ENCODE measurements at regions not wholly inside any gene's neighbourhood (a gene's known extent, or its start where the extent isn't known, plus 50 kb on each side); places are given as distances from the start of the nearest gene placed in this dataset.

DNA sequence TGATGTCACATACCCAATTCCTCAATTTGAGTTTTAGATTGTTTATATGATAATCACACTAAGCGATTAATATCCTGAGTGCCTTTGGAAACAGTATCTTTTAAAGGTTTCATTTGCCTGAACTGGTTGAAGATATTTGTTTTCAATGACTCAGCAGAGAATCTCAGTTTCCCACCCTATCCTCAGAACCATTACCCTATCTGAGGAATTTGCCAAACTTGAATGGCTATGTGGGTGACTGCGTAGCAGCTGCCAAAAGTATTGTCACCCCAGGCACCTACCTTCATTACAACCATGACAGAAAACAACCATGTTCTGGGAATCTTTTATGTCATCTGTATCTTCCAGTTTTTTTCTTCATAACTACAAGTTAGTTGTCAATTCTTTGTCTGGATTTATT is 440.1 kb upstream of the NBEA start:
- no peak overlapping the region for H3K27ac ChIP-seq
- no peaks in the 10 kb centered on the region for H3K9me3 ChIP-seq
- H3K36me3 ChIP-seq: no peaks in the 10 kb centered on the region
- H3K4me3 ChIP-seq: no peak overlapping the region
- no peaks in the 10 kb centered on the region for H3K27me3 ChIP-seq
- no peaks in the 10 kb centered on the region for H3K4me1 ChIP-seq
- intact Hi-C loops (cut with DNase I): no loop called here
- DNase-seq (ENCODE audit: extremely low spot score in 2 of 2): no peak
- no peak for TF ChIP-seq POLR2A (IDR thresholded peaks at IDR 0.05)
- TF ChIP-seq, protein P1, sequence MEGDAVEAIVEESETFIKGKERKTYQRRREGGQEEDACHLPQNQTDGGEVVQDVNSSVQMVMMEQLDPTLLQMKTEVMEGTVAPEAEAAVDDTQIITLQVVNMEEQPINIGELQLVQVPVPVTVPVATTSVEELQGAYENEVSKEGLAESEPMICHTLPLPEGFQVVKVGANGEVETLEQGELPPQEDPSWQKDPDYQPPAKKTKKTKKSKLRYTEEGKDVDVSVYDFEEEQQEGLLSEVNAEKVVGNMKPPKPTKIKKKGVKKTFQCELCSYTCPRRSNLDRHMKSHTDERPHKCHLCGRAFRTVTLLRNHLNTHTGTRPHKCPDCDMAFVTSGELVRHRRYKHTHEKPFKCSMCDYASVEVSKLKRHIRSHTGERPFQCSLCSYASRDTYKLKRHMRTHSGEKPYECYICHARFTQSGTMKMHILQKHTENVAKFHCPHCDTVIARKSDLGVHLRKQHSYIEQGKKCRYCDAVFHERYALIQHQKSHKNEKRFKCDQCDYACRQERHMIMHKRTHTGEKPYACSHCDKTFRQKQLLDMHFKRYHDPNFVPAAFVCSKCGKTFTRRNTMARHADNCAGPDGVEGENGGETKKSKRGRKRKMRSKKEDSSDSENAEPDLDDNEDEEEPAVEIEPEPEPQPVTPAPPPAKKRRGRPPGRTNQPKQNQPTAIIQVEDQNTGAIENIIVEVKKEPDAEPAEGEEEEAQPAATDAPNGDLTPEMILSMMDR (IDR thresholded peaks at IDR 0.05): no peak

DNA sequence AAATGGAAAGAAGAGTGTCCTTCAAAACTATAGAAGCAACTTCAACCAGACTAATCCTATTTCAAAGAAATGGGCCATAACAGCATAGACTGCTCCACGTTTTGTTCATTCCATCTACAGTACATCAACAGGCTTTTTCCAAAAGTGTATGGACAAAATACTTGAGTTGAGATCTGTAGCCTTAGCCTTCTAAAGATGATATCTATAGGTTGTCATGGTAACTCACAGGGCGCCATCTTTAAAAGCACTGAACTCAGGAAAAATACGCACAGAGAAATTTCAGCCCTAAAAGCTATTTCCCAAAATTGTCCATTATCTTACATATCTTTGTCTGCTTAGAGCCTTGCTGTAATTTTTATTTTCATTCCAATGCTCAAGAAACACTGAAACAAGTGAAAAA is 439.4 kb upstream of the NBEA start:
- intact Hi-C loops (cut with DNase I): no loop called here
- Histone ChIP-seq H3K27me3 (no peaks in the 10 kb centered on the region), H3K4me3 (no peak overlapping the region), H3K27ac (no peak overlapping the region), H3K36me3 (no peaks in the 10 kb centered on the region), H3K9me3 (no peaks in the 10 kb centered on the region), H3K4me1 (no peaks in the 10 kb centered on the region)
- no peak for TF ChIP-seq POLR2A (IDR thresholded peaks at IDR 0.05)
- no peak for TF ChIP-seq POLR2AphosphoS5 (IDR thresholded peaks at IDR 0.05; ENCODE audit: insufficient read depth in 1 of 2, low read depth in 1 of 2)
- TF ChIP-seq, protein P1 (IDR thresholded peaks at IDR 0.05): no peak
- DNase-seq (ENCODE audit: extremely low spot score in 2 of 2): no peak

DNA sequence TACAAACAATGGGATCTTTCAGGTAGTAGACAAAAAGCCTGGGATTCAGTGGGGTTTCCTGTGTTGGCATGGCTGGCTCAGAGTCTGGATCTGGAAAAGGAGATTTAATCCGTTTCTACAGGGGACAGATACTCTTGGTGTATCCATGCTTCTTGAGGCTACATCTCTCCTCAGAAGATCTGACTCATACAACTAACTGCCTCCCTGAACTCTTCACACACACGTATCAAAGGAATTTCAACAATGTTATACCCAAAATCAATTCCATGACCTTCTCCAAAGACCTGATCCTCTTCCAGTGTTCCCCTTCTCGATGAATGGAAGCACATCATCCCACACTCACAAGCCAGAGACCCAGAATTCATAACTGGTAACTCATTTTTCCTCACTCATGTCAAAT is 435.3 kb upstream of the NBEA start:
- TF ChIP-seq POLR2AphosphoS5 (IDR thresholded peaks at IDR 0.05; ENCODE audit: insufficient read depth in 1 of 2, low read depth in 1 of 2) (no peak), POLR2A (IDR thresholded peaks at IDR 0.05) (no peak)
- TF ChIP-seq, protein P1 (IDR thresholded peaks at IDR 0.05): no peak
- H3K36me3 ChIP-seq: no peaks in the 10 kb centered on the region

DNA sequence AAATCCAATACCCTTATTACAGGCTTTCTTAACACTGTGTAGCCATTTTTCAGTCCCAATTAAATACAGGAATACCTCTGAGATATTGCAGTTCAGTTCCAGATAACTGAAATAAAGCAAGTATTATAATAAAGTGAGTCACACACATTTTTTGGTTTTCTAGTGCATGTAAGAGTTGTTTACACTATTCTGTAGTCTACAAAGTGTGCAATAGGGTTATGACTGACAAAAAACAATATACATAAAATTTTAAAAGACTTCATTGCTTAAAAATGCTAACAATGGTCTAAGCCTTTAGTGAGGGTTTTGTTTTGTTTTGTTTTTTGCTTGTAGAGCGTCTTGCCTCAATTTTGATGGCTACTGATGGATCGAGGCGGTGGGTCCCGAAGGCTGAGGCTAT is 434.4 kb upstream of the NBEA start:
- no peak overlapping the region for H3K27ac ChIP-seq
- no peak overlapping the region for H3K4me3 ChIP-seq
- DNase-seq (ENCODE audit: extremely low spot score in 2 of 2): no peak
- H3K4me1 ChIP-seq: no peaks in the 10 kb centered on the region
- intact Hi-C loops (cut with DNase I): no loop called here
- TF ChIP-seq POLR2AphosphoS5 (IDR thresholded peaks at IDR 0.05; ENCODE audit: insufficient read depth in 1 of 2, low read depth in 1 of 2) (no peak), POLR2A (IDR thresholded peaks at IDR 0.05) (no peak)
- TF ChIP-seq, protein P1 (IDR thresholded peaks at IDR 0.05): no peak
- H3K9me3 ChIP-seq: no peaks in the 10 kb centered on the region
- no peaks in the 10 kb centered on the region for H3K27me3 ChIP-seq
- no peaks in the 10 kb centered on the region for H3K36me3 ChIP-seq

More for the DNA sequence above, 435.3 kb upstream of the NBEA start:
- Histone ChIP-seq H3K4me3 (no peak overlapping the region), H3K27me3 (no peaks in the 10 kb centered on the region), H3K27ac (no peak overlapping the region), H3K4me1 (no peaks in the 10 kb centered on the region), H3K9me3 (no peaks in the 10 kb centered on the region)
- DNase-seq (ENCODE audit: extremely low spot score in 2 of 2): no peak
- intact Hi-C loops (cut with DNase I): no loop called here

DNA sequence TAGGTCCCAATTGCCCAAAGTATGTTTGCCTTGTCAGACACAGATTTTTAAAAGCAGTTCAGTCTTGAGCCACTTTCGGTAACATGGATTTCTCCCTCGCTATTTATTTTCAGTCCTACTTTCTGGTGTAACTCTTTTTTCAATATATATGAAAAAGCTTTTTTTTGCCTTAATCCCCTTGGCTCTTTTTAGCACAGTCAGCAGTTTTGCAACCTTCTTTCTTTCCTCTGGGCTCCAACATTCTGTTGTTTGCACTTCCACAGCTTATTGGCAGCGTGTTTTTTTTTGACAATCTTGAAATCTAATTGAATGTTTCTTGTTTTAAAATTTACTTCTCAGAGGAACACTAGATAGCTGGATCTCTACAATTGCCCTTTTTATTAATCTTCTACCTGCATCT is 429.3 kb upstream of the NBEA start:
- TF ChIP-seq POLR2AphosphoS5 (IDR thresholded peaks at IDR 0.05; ENCODE audit: insufficient read depth in 1 of 2, low read depth in 1 of 2) (no peak), POLR2A (IDR thresholded peaks at IDR 0.05) (no peak)
- Histone ChIP-seq H3K36me3 (no peaks in the 10 kb centered on the region), H3K4me1 (no peaks in the 10 kb centered on the region), H3K27me3 (no peaks in the 10 kb centered on the region), H3K27ac (no peak overlapping the region), H3K9me3 (no peaks in the 10 kb centered on the region), H3K4me3 (no peak overlapping the region)
- no peak for DNase-seq (ENCODE audit: extremely low spot score in 2 of 2)
- intact Hi-C loops (cut with DNase I): no loop called here

DNA sequence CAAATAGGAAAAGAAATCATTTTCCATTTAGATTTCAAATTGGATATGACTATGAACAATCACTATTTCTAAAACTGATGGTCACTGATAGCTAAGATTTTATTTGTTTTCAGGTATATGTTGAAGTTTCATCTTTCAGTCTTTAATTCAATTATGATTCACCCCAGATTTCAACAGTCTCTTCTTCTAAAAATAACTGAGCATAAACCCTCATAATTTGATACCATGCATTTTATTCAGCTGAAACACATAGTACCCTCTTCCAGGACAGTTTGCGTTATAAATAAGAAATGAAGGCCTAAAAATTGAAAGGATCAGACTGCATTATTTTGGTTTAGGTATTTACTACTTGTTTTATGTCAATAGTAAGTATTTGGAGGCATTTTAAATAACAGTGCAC is 428.5 kb upstream of the NBEA start:
- H3K27ac ChIP-seq: no peak overlapping the region
- H3K4me1 ChIP-seq: no peaks in the 10 kb centered on the region
- no peak for DNase-seq (ENCODE audit: extremely low spot score in 2 of 2)
- H3K27me3 ChIP-seq: no peaks in the 10 kb centered on the region
- intact Hi-C loops (cut with DNase I): no loop called here
- H3K9me3 ChIP-seq: no peaks in the 10 kb centered on the region
- TF ChIP-seq POLR2A (IDR thresholded peaks at IDR 0.05): no peak
- H3K36me3 ChIP-seq: no peaks in the 10 kb centered on the region
- no peak overlapping the region for H3K4me3 ChIP-seq

Data from vagina (tissue), 2 donors.